ENCODE measurements at regions not wholly inside any gene's neighbourhood (a gene's known extent, or its start where the extent isn't known, plus 50 kb on each side); places are given as distances from the start of the nearest gene placed in this dataset.
A peak's percentile ranks its signal among the peaks of the same experiment; 100 is the strongest.

GRCh38 chr6:102352552-102352951 is 959.0 kb downstream of the GRIK2 start:
- no peak overlapping the region for H3K27ac ChIP-seq (ENCODE audit: extremely low read depth, low read depth, low read length)
- no peaks in the 10 kb centered on the region for H3K4me1 ChIP-seq (replicated peaks in 1 of 2; ENCODE audit: control insufficient read depth in 2 of 2, insufficient read depth in 2 of 2, low read length in 2 of 2)
- intact Hi-C loops (cut with micrococcal nuclease) = no loop called here
- H2AFZ ChIP-seq (ENCODE audit: low read depth, low read length) = no peak overlapping the region
- H3K4me2 ChIP-seq (ENCODE audit: insufficient read depth, low read length) = no peak overlapping the region
- 0% methylated on average over 5 of the region's 5 CpGs for WGBS (ENCODE audit: insufficient coverage, low coverage, missing lambda C conversion rate)
- H3K79me2 ChIP-seq (ENCODE audit: control insufficient read depth, insufficient read depth, low read length) = no peaks in the 10 kb centered on the region
- ChIA-PET POLR2A (no interaction called here), CTCF (ENCODE audit: low intra/inter-chr PET ratio) (no interaction called here)
- H3K27me3 ChIP-seq (ENCODE audit: control insufficient read depth in 2 of 2, insufficient read depth in 2 of 2, low read length in 2 of 2) = no peaks in the 10 kb centered on the region
- ATAC-seq = no peak
- H3K4me3 ChIP-seq = no peak overlapping the region
- H4K20me1 ChIP-seq (replicated peaks; ENCODE audit: control insufficient read depth, insufficient read depth, low read length) = no peaks in the 10 kb centered on the region
- TF ChIP-seq SMARCC2 (IDR thresholded peaks at IDR 0.05; ENCODE audit: low read depth) = no peak
- TF ChIP-seq HINFP (tag; conservative IDR thresholded peaks at IDR 0.05; ENCODE audit: low read depth) = no peak
- TF ChIP-seq KLF10 (CRISPR knock-in tag; IDR thresholded peaks at IDR 0.05) = no peak
- TF ChIP-seq ZNF785 (CRISPR knock-in tag; IDR thresholded peaks at IDR 0.05) = no peak
- no peak for TF ChIP-seq CHCHD3 (CRISPR knock-in tag; IDR thresholded peaks at IDR 0.05)
- BruUV-seq (replicated peaks) = no TSS peak
- H3K9me1 ChIP-seq (ENCODE audit: control insufficient read depth, insufficient read depth, low read length) = no peaks in the 10 kb centered on the region
- in situ Hi-C loops (cut with MboI) = no loop called here
- no peaks in the 10 kb centered on the region for H3K36me3 ChIP-seq (ENCODE audit: control insufficient read depth, insufficient read depth, low read length)
- FAIRE-seq = no peak
- no peak overlapping the region for H3K9ac ChIP-seq (ENCODE audit: insufficient read depth in 1 of 2, low read depth in 2 of 2, low read length in 2 of 2)
- no peaks in the 10 kb centered on the region; the same call in 1 of the 2 replicates for H3K9me3 ChIP-seq (replicated peaks; ENCODE audit: control insufficient read depth, insufficient read depth, low read depth, low read length)
- DNase-seq (ENCODE audit: extremely low read depth in 1 of 4, low spot score in 3 of 4) = no peak

DNA sequence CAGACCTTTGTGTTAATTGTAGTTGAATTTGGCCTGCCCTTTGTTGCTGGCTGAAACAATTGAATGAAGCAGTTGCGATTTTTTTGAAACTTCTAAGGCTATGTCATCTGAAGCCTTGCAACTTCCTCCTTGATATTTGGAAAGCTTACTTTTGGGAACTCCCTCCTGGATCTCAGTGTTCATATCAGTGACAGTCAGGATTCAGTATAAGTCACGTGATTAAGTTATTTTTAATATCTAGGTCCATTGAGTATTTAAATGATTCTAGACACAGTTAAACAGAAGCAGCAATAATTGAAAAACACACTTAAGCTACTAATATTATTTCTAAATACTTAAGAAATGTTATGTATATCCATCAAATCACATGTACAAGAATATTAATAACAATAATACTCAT is 951.3 kb downstream of the GRIK2 start:
- Histone ChIP-seq H3K9me1 (ENCODE audit: control insufficient read depth, insufficient read depth, low read length) (no peaks in the 10 kb centered on the region), H3K27ac (ENCODE audit: extremely low read depth, low read depth, low read length) (no peak overlapping the region), H3K27me3 (ENCODE audit: control insufficient read depth in 2 of 2, insufficient read depth in 2 of 2, low read length in 2 of 2) (no peaks in the 10 kb centered on the region), H3K9ac (ENCODE audit: insufficient read depth in 1 of 2, low read depth in 2 of 2, low read length in 2 of 2) (no peak overlapping the region), H4K20me1 (replicated peaks; ENCODE audit: control insufficient read depth, insufficient read depth, low read length) (no peaks in the 10 kb centered on the region), H3K4me1 (replicated peaks in 1 of 2; ENCODE audit: control insufficient read depth in 2 of 2, insufficient read depth in 2 of 2, low read length in 2 of 2) (no peaks in the 10 kb centered on the region), H3K79me2 (ENCODE audit: control insufficient read depth, insufficient read depth, low read length) (no peaks in the 10 kb centered on the region), H3K4me3 (no peak overlapping the region), H3K4me2 (ENCODE audit: insufficient read depth, low read length) (no peak overlapping the region), H3K36me3 (ENCODE audit: control insufficient read depth, insufficient read depth, low read length) (no peaks in the 10 kb centered on the region), H2AFZ (ENCODE audit: low read depth, low read length) (no peak overlapping the region), H3K9me3 (replicated peaks; ENCODE audit: control insufficient read depth, insufficient read depth, low read depth, low read length) (no peaks in the 10 kb centered on the region)
- POLR2A ChIA-PET = no interaction called here
- in situ Hi-C loops (cut with MboI) = no loop called here
- 0% methylated on average over 2 of the region's 2 CpGs for WGBS (ENCODE audit: insufficient coverage, low coverage, missing lambda C conversion rate)
- ATAC-seq = no peak
- intact Hi-C loops (cut with micrococcal nuclease) = no loop called here
- no TSS peak for BruUV-seq (replicated peaks)
- no peak for DNase-seq (ENCODE audit: extremely low read depth in 1 of 4, low spot score in 3 of 4)
- FAIRE-seq = no peak
- TF ChIP-seq, protein P1, sequence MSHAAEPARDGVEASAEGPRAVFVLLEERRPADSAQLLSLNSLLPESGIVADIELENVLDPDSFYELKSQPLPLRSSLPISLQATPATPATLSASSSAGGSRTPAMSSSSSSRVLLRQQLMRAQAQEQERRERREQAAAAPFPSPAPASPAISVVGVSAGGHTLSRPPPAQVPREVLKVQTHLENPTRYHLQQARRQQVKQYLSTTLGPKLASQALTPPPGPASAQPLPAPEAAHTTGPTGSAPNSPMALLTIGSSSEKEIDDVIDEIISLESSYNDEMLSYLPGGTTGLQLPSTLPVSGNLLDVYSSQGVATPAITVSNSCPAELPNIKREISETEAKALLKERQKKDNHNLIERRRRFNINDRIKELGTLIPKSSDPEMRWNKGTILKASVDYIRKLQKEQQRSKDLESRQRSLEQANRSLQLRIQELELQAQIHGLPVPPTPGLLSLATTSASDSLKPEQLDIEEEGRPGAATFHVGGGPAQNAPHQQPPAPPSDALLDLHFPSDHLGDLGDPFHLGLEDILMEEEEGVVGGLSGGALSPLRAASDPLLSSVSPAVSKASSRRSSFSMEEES (CRISPR knock-in tag; IDR thresholded peaks at IDR 0.05) = peak; percentile 90
- TF ChIP-seq HDAC2 (IDR thresholded peaks at IDR 0.05) = no peak
- CTCF ChIA-PET (ENCODE audit: low intra/inter-chr PET ratio) = no interaction called here
